ENCODE measurements at regions not wholly inside any gene's neighbourhood (a gene's known extent, or its start where the extent isn't known, plus 50 kb on each side); places are given as distances from the start of the nearest gene placed in this dataset.

- TF ChIP-seq CTCF (IDR thresholded peaks at IDR 0.05) (no peak), POLR2A (IDR thresholded peaks at IDR 0.05) (no peak)
Measured at GRCh38 chr12:131378861-131379665, 331.8 kb upstream of the SFSWAP start.

Data from esophagus squamous epithelium (tissue), 4 donors.